Activated CD4-positive, alpha-beta T cell treated with anti-CD3 and anti-CD28 coated beads, Interleukin-2, Interleukin-4, amounts not matched to agents 100 ng/mL and 50 ng/mL, durations not matched to agents 16 hours and 8 hours (primary cell): ENCODE measurements at regions not wholly inside any gene's neighbourhood (a gene's known extent, or its start where the extent isn't known, plus 50 kb on each side); places are given as distances from the start of the nearest gene placed in this dataset.

Source experiments
- DNase-seq: peaks from one replicate; pipeline ENCODE4 v3.0.0-alpha.2; 2020; ENCODE audit warnings: low spot score

DNA sequence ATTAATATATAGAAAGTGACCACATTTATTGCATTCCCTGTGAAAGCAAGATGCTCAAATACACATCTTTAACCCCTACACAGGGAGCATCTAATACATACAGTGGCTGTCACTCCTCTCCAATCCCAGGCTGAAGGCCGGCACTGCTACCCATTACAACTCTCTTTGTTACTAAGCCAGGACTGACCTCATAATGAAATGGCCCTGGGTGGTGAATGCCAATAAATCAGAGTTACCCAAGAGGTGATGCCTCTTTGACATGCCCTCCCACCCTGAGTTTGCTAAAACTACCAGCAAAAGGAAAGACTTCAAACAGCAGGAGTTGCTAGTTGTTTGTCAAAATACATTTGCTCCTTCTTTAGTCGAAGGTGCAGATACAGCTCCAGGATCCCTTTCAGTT lies 214.2 kb downstream of the FOXA2 start:
- DNase-seq: no peak

- no peak for DNase-seq
Measured at GRCh38 chr20:22369100-22369499, 215.3 kb downstream of the FOXA2 start.

GRCh38 chr20:22368235-22368634 lies 216.1 kb downstream of the FOXA2 start:
- no peak for DNase-seq

DNA sequence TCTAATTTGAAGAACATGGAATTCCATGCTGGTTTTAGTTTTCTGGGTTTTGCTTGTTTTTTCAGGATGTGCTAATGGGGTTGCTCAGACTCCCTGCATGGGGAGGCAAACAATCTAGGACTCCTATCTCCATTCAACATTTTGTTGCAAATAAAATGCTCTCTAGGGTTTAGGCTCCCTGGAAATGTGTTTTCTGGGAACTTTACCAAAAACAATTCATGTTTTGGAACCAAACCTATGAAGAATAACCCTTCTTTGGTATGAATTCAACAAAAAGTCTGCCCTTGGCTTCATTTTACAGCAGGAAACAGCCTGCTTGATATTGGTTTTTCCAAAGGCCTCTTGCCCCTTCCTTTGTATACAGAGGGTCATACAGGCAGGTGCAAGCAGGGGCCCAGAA lies 217.7 kb downstream of the FOXA2 start:
- DNase-seq: no peak

DNA sequence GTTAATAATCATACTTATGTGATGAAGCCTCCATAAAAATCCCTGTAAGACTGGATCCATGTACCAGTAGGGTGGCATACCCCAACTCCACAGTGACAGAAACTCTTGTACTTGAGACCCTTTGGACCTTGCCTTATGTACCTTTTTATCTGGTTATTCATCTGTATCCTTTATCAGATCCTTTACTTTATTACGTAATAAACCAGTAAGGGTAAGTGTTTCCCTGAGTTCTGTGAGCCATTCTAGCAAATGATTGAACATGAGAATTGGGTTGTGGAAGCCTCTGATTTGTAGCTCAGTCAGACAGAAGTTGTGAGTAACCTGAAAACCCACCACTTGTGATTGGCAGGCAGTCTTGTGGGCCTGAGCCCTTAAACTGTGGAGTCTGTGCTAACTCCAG lies 229.7 kb downstream of the FOXA2 start:
- no peak for DNase-seq

- DNase-seq: no peak
Measured at GRCh38 chr20:22353586-22353985, 230.8 kb downstream of the FOXA2 start.

GRCh38 chr20:22352019-22352418 lies 232.4 kb downstream of the FOXA2 start:
- no peak for DNase-seq

DNA sequence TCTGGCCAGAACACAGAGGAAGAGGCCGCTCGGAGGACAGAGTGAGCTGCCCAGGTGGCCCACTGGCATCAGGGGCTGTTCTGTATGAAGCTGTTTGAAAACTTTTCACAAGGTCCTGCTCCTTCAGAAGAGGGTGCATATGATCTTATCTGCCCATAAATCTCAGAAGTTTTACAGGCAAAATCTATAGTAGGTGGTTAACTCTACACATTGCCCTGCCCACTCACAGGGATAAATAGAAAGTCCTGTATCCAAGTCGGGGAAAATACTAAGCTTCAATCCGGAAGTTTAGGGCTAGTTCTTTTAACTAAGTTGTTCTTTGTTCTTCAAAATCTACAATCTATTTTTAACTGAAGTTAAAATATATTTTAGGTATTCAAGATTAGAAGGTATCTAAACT lies 233.7 kb downstream of the FOXA2 start:
- no peak for DNase-seq

DNA sequence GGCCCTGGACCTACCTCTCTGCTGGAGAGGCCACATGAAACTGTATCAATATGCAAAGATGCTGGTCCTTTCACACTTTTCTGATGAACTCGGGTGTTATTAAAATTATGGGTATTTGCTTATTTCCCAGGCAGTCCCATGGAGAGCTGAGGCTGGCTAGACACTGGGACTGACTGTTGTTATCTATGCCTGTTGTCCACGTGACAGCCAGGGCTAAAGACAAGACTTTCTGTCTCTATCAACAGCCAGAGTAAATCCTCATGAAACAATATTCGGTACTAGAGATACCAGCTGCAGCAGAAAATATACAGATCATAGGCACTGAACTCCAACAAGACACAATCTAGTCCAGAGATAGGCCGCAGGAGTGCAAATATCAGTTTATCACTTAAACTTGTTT lies 236.4 kb downstream of the FOXA2 start:
- no peak for DNase-seq

DNA sequence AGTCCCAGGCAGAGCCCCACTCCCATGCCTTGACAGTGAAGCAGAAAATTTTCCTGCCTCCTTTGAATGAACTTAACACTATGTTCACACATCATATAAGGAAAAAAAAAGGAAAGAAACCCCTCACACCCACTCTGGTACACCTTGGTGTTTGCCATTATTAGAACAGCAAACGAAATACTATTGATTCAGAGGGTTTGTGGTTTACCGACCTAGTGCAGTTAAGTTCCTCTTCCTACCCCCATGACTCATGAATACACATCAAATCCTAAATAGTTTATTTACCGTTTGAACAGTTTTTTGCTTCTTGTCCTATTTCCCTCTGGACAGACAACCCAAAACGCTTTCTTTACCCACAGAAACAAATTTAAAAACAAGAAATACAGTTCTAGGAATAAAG lies 237.7 kb downstream of the FOXA2 start:
- no peak for DNase-seq

GRCh38 chr20:22343612-22344011 lies 240.8 kb downstream of the FOXA2 start:
- no peak for DNase-seq

GRCh38 chr20:22342410-22342809 lies 242.0 kb downstream of the FOXA2 start:
- no peak for DNase-seq

GRCh38 chr20:22341508-22341907 lies 242.9 kb downstream of the FOXA2 start:
- no peak for DNase-seq

DNA sequence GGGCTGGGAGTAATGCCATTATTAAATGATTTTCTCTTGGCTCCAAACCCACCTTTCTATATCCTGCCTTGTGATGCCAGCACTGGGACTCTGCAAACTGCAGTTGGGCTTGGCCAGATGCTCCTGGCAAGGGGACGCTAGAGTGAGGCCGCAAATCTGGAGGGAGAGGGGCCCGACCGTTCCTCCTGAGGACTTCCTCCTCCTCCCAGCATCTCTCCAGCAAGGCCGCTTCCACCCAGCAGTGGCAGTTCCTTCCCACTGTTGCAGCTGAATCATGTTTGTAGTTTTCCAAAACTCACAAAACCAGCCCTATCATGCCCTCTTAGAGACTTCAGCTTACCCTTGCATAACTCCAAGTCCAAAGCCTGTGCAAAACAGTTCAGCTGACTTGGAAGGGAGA lies 244.4 kb downstream of the FOXA2 start:
- DNase-seq: no peak

GRCh38 chr20:22339091-22339881 lies 245.1 kb downstream of the FOXA2 start:
- DNase-seq: peak; percentile 44

GRCh38 chr20:22338140-22338708 lies 246.1 kb downstream of the FOXA2 start:
- no peak for DNase-seq

DNA sequence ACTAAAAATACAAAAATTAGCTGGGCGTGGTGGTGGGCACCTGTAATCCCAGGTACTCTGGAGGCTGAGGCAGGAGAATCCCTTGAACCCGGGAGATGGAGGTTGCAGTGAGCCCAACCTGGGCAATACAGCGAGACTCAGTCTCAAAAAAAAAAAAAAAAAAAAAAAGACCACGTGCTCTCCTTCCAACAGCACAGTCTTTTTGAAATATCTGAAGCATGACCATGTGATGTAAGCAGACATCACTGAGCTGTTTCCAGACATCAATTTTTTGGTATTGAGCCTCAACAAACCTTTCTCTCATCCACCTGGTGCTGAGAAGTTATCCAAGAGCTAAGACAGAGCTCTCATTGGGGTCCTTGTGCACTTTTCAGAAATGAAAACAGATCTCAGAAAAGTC lies 249.2 kb downstream of the FOXA2 start:
- no peak for DNase-seq

GRCh38 chr20:22333885-22334545 lies 250.4 kb downstream of the FOXA2 start:
- peak; percentile 49 for DNase-seq

DNA sequence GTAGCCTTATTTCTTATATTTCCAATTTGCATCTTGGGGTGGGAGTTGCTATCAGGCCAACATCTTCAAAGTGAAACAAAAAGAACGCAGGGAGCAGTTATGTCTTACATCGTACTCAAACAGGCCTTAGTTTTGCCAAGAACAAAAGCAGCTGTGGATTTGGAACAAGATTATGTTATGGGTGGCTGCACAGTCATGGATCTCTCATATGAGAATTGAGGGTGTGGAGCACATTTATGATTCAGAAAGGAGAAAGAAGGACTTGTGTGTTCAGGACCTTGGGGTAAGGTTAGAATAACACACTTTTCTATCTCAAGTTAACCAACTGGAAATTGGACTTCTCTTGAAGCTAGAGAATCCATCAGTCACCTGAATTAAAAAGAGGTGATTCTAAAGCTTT lies 259.9 kb downstream of the FOXA2 start:
- DNase-seq: no peak

DNA sequence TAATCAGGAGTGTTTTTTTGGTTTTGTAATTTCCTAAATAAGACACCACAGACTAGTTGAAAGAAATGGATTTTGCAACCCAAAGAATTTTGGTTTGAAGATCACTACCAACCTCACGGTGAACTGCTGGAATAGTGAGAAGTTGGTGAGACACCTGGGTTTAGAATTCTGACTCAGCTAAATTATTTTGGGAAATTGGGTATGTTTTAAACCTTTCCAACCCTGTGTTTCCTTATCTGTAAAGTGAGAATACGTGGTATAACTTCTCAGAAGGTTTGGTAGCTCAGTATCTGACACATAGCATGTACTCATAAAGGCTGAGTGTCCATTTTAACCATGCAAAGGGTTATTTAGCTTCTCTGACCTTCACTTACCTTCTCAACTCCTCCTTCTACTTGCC lies 261.9 kb downstream of the FOXA2 start:
- DNase-seq: no peak

- no peak for DNase-seq
Measured at GRCh38 chr20:22321191-22321590, 263.2 kb downstream of the FOXA2 start.

DNA sequence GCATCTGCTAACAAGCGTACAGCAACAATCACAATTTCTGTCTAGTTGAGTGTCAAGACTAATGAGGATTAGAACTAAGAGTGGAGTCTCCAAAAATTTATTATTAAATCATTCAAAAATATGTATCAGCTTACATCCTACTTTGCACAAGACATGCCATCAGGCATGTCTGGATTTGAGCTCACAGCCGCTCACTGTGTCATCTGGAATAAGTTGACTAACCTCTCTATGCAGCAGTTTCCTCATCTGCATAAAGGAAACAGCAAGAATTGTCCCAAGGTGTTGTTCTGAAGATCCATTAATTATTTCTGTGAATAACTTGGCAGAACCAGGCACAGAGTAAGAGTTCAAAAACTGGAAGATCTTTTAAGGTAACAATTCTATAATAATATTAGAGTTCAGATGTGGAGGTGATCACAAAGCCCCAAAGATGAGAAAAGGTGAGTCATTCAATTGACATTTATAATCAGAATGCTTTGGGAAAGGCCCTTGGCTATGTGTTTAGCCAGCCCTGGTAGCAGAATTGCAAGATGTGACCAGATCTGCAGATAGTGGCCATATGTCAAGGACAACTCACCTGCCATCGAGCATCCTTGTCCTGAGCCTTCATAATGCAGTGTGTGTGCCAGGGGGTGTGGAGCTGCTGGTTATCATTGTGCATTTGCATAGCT lies 264.0 kb downstream of the FOXA2 start:
- DNase-seq: no peak

DNA sequence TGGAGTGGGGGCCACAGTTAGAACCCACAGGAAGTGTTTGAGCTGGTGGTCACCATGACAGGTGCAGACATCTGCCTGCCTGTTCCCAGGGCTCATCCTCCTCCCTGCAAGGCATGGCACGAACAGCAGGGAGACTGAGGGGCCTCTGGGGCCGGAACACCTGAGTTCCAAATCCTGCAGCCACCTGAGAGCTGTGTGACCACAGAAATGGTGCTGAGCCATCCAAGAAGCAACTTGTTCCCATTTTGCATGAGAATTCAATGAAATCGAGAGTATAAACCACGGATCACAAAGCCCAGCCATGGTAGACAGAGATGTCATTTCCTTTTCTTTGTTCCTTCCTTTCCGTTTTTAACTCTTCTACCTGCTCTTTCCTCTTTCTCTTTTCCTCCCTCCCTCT lies 268.6 kb downstream of the FOXA2 start:
- no peak for DNase-seq
